NCI-H1417 treated with DMSO at 0.1 percent for 48 hours (cell line): ENCODE measurements at regions not wholly inside any gene's neighbourhood (a gene's known extent, or its start where the extent isn't known, plus 50 kb on each side); places are given as distances from the start of the nearest gene placed in this dataset.
"Not testable (repeated sequence)": the region's sequence is repeated elsewhere in the genome, so short reads cannot be mapped to it uniquely, and the experiment has no call there.

Experiments
- DNase-seq: peaks from one replicate; lab custom pipeline; 2025; lab: John Stamatoyannopoulos, UW

GRCh38 chr15:30688684-30689083 is 62.8 kb downstream of the ARHGAP11B start:
- not testable (repeated sequence) for DNase-seq

GRCh38 chr15:30690153-30690552 is 64.2 kb downstream of the ARHGAP11B start:
- not testable (repeated sequence) for DNase-seq

GRCh38 chr15:30695811-30696210 is 69.9 kb downstream of the ARHGAP11B start:
- DNase-seq: not testable (repeated sequence)

GRCh38 chr15:30696439-30697314 is 70.7 kb downstream of the ARHGAP11B start:
- not testable (repeated sequence) for DNase-seq

- not testable (repeated sequence) for DNase-seq
Measured at GRCh38 chr15:30697315-30697685, 71.4 kb downstream of the ARHGAP11B start.

- DNase-seq: not testable (repeated sequence)
Measured at GRCh38 chr15:30700006-30700597, 74.2 kb downstream of the ARHGAP11B start.

GRCh38 chr15:30707976-30708685 is 82.2 kb downstream of the ARHGAP11B start:
- not testable (repeated sequence) for DNase-seq

GRCh38 chr15:30708809-30709208 is 82.9 kb downstream of the ARHGAP11B start:
- not testable (repeated sequence) for DNase-seq

- DNase-seq: not testable (repeated sequence)
Measured at GRCh38 chr15:30718038-30718643, 92.2 kb downstream of the ARHGAP11B start.

- not testable (repeated sequence) for DNase-seq
Measured at GRCh38 chr15:30719363-30719762, 93.4 kb downstream of the ARHGAP11B start.

GRCh38 chr15:30720825-30721224 is 94.9 kb downstream of the ARHGAP11B start:
- DNase-seq: not testable (repeated sequence)

- not testable (repeated sequence) for DNase-seq
Measured at GRCh38 chr15:30721529-30721928, 95.6 kb downstream of the ARHGAP11B start.

GRCh38 chr15:30723540-30724175 is 97.7 kb downstream of the ARHGAP11B start:
- not testable (repeated sequence) for DNase-seq

GRCh38 chr15:30729880-30730590 is 104.1 kb downstream of the ARHGAP11B start:
- DNase-seq: not testable (repeated sequence)

- DNase-seq: not testable (repeated sequence)
Measured at GRCh38 chr15:30730633-30731032, 104.7 kb downstream of the ARHGAP11B start.

GRCh38 chr15:30732100-30732499 is 106.2 kb downstream of the ARHGAP11B start:
- DNase-seq: not testable (repeated sequence)

GRCh38 chr15:30735884-30736564 is 110.1 kb downstream of the ARHGAP11B start:
- DNase-seq: not testable (repeated sequence)

GRCh38 chr15:30742796-30743195 is 116.9 kb downstream of the ARHGAP11B start:
- not testable (repeated sequence) for DNase-seq

- not testable (repeated sequence) for DNase-seq
Measured at GRCh38 chr15:30749048-30749447, 123.1 kb downstream of the ARHGAP11B start.

GRCh38 chr15:30755036-30755687 is 129.2 kb downstream of the ARHGAP11B start:
- not testable (repeated sequence) for DNase-seq
